Smooth muscle cell of the brain vasculature (primary cell): ENCODE measurements at regions not wholly inside any gene's neighbourhood (a gene's known extent, or its start where the extent isn't known, plus 50 kb on each side); places are given as distances from the start of the nearest gene placed in this dataset.
"Not testable (repeated sequence)": the region's sequence is repeated elsewhere in the genome, so short reads cannot be mapped to it uniquely, and the experiment has no call there.

Experiments used
- DNase-seq: peaks from one replicate; pipeline ENCODE4 v3.0.0-alpha.2; 2012; ENCODE audit warnings: low read depth, low spot score

GRCh38 chr3:182135056-182135455, 423.3 kb downstream of the SOX2 start:
- DNase-seq: no peak

- no peak for DNase-seq
Observed at GRCh38 chr3:182136008-182136910, 424.5 kb downstream of the SOX2 start.

- no peak for DNase-seq
Observed at GRCh38 chr3:182138393-182138792, 426.7 kb downstream of the SOX2 start.

- DNase-seq: no peak
Observed at GRCh38 chr3:182139627-182140357, 428.1 kb downstream of the SOX2 start.

- DNase-seq: no peak
Observed at GRCh38 chr3:182142928-182143327, 431.2 kb downstream of the SOX2 start.

- no peak for DNase-seq
Observed at GRCh38 chr3:182143903-182144302, 432.2 kb downstream of the SOX2 start.

GRCh38 chr3:182148360-182148759, 436.6 kb downstream of the SOX2 start:
- DNase-seq: no peak

GRCh38 chr3:182149594-182149993, 437.9 kb downstream of the SOX2 start:
- DNase-seq: no peak

GRCh38 chr3:182156326-182156725, 444.6 kb downstream of the SOX2 start:
- DNase-seq: not testable (repeated sequence)

- no peak for DNase-seq
Observed at GRCh38 chr3:182165234-182165633, 453.5 kb downstream of the SOX2 start.

GRCh38 chr3:182172534-182172933, 460.8 kb downstream of the SOX2 start:
- DNase-seq: no peak

- no peak for DNase-seq
Observed at GRCh38 chr3:182178488-182179200, 466.9 kb downstream of the SOX2 start.

GRCh38 chr3:182179631-182180030, 467.9 kb downstream of the SOX2 start:
- no peak for DNase-seq

- no peak for DNase-seq
Observed at GRCh38 chr3:182180654-182181385, 469.1 kb downstream of the SOX2 start.

GRCh38 chr3:182182531-182182968, 470.8 kb downstream of the SOX2 start:
- DNase-seq: no peak

GRCh38 chr3:182183716-182184430, 472.1 kb downstream of the SOX2 start:
- DNase-seq: no peak

- DNase-seq: no peak
Observed at GRCh38 chr3:182185313-182185712, 473.6 kb downstream of the SOX2 start.

- DNase-seq: no peak
Observed at GRCh38 chr3:182190056-182190455, 478.3 kb downstream of the SOX2 start.

- no peak for DNase-seq
Observed at GRCh38 chr3:182198345-182198744, 486.6 kb downstream of the SOX2 start.

- no peak for DNase-seq
Observed at GRCh38 chr3:182201456-182202168, 489.9 kb downstream of the SOX2 start.
